Brain microvascular endothelial cell (primary cell): ENCODE measurements at regions not wholly inside any gene's neighbourhood (a gene's known extent, or its start where the extent isn't known, plus 50 kb on each side); places are given as distances from the start of the nearest gene placed in this dataset.
"Not testable (repeated sequence)": the region's sequence is repeated elsewhere in the genome, so short reads cannot be mapped to it uniquely, and the experiment has no call there.

ENCODE experiments used
- DNase-seq: peaks from one replicate; pipeline ENCODE4 v3.0.0-alpha.2; 2020
- H3K27ac ChIP-seq: fragments of 250-450 bp; sonication (Bioruptor Pico); 2 replicates; pipeline ENCODE4 v1.5.1; 2020; ENCODE audit warnings: mild to moderate bottlenecking, moderate library complexity
- H3K27me3 ChIP-seq: fragments of 250-450 bp; sonication (Bioruptor Pico); replicated peaks from 2 replicates; pipeline ENCODE4 v1.5.1; 2020; ENCODE audit warnings: mild to moderate bottlenecking
- H3K36me3 ChIP-seq: fragments of 250-450 bp; sonication (Bioruptor Pico); replicated peaks from 2 replicates; pipeline ENCODE4 v1.5.1; 2020; ENCODE audit warnings: mild to moderate bottlenecking
- H3K4me3 ChIP-seq: 2 replicates; pipeline ENCODE4 v1.5.1; 2011; ENCODE audit warnings: low read depth, mild to moderate bottlenecking, control low read depth, low read length, moderate library complexity
- in situ Hi-C: cut with HindIII; loops from 2 replicates; pipeline ENCODE4 v1.10.0; 2017; ENCODE audit warnings: low sequenced_read_pairs, low pct_ligation_motif_present
- TF ChIP-seq, protein P1 (sequence below): IDR thresholded peaks from 2 replicates; pipeline ENCODE4 v1.5.1; 2011; ENCODE audit warnings: low read depth, mild to moderate bottlenecking, moderate library complexity, low read length, control low read depth, inconsistent platforms; ENCODE audit errors: missing control alignments

DNA sequence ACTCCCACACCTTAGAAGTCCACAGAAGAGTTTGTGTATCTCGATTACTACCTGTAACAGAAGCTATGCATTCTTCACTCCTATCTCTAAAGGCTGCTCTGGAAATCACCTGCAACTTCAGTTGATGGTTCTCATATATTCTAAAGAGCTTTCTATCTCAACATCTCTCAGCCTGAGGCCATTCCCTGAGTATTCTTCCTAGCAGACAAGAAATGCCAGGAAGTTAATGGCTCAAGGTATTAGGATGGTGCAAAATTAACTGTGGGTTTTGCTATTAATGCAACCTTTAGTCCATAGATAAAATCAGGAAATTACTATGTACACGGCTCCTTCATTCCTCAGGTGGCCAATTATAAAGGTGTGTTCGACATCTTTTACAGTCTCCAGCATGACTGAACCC is 290.1 kb downstream of the ZNF716 start:
- in situ Hi-C loops, H3K27ac ChIP-seq, DNase-seq: not testable (repeated sequence)

GRCh38 chr7:57769131-57769530 is 319.2 kb downstream of the ZNF716 start:
- no peak for DNase-seq
- Histone ChIP-seq H3K27ac (no peak overlapping the region), H3K36me3 (no peaks in the 10 kb centered on the region), H3K27me3 (no peaks in the 10 kb centered on the region), H3K4me3 (no peak overlapping the region)
- in situ Hi-C loops: no loop called here
- TF ChIP-seq, protein P1, sequence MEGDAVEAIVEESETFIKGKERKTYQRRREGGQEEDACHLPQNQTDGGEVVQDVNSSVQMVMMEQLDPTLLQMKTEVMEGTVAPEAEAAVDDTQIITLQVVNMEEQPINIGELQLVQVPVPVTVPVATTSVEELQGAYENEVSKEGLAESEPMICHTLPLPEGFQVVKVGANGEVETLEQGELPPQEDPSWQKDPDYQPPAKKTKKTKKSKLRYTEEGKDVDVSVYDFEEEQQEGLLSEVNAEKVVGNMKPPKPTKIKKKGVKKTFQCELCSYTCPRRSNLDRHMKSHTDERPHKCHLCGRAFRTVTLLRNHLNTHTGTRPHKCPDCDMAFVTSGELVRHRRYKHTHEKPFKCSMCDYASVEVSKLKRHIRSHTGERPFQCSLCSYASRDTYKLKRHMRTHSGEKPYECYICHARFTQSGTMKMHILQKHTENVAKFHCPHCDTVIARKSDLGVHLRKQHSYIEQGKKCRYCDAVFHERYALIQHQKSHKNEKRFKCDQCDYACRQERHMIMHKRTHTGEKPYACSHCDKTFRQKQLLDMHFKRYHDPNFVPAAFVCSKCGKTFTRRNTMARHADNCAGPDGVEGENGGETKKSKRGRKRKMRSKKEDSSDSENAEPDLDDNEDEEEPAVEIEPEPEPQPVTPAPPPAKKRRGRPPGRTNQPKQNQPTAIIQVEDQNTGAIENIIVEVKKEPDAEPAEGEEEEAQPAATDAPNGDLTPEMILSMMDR: no peak

More for the DNA sequence above, 290.1 kb downstream of the ZNF716 start:
- H3K4me3 ChIP-seq, H3K36me3 ChIP-seq, H3K27me3 ChIP-seq: not testable (repeated sequence)

- TF ChIP-seq, protein P1: no peak
- in situ Hi-C loops: no loop called here
These were observed 320.0 kb downstream of the ZNF716 start for GRCh38 chr7:57769958-57770357.

GRCh38 chr7:57772126-57772924 is 322.3 kb downstream of the ZNF716 start:
- DNase-seq: no peak
- Histone ChIP-seq H3K27ac (no peak overlapping the region), H3K27me3 (no peaks in the 10 kb centered on the region), H3K4me3 (no peak overlapping the region), H3K36me3 (no peaks in the 10 kb centered on the region)
- TF ChIP-seq, protein P1: no peak
- in situ Hi-C loops: no loop called here

More at GRCh38 chr7:57769958-57770357, 320.0 kb downstream of the ZNF716 start:
- Histone ChIP-seq H3K27me3 (no peaks in the 10 kb centered on the region), H3K4me3 (no peak overlapping the region), H3K36me3 (no peaks in the 10 kb centered on the region), H3K27ac (no peak overlapping the region)
- no peak for DNase-seq

DNA sequence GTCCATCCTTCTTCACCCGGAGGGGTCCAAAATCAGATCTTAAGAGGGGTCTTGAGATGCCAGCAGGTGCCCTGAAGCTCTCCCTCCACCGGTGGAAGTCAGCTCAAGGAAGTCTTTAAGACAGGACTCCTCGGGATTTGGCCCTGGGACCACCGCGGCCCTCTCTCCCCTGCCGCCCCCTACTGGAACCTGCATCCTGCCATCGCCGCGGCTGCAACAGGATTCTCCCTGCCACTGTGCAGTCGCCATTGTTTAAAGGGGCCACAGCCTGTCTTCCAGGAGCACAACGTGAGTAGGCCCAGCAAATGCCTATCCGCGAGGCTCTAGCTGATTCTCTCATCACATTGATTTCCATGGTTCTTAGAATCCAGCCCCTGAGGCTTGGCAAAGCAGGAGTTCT is 324.3 kb downstream of the ZNF716 start:
- TF ChIP-seq, protein P1: no peak
- in situ Hi-C loops: no loop called here
- no peak overlapping the region for H3K27ac ChIP-seq
- H3K4me3 ChIP-seq: no peak overlapping the region
- H3K27me3 ChIP-seq: no peaks in the 10 kb centered on the region
- no peak for DNase-seq
- H3K36me3 ChIP-seq: no peaks in the 10 kb centered on the region

- in situ Hi-C loops: no loop called here
- TF ChIP-seq, protein P1: no peak
These were observed 325.6 kb downstream of the ZNF716 start for GRCh38 chr7:57775396-57776088.

DNA sequence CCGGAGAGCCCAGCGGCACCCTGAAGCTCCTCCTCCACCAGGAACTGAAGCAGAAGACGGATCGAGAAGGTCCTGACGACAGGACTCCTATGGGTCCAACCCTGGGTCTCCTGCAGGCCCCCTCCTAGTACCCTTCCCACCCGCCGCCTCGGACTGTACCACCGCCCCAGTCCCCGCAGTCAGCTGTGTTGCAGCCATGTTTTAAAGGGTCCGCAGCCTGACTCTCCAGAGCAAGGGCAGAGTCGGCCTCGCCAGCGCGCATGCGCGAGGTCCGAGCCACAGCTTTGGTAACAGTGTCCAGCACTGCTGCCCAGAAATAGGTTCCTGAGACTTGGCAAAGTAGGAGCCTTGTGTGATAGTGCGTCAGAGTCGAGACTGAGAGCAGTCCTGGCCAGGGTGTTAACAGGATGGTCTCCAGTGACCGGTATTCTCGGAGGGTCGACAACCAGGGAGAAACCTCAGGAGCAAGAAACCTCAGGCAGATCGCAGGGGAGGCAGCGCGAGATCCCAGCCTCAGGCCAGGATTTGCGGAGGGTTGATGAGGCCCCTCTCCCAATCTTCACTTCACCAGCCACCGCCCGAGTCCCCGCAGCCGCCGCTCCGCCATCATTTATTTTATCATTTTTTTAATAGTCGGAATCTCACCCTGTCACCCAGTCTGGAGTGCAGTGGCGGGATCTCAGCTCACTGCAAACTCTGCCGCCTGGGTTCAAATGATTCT is 326.3 kb downstream of the ZNF716 start:
- H3K4me3 ChIP-seq, DNase-seq, in situ Hi-C loops, H3K27me3 ChIP-seq, H3K36me3 ChIP-seq, H3K27ac ChIP-seq: not testable (repeated sequence)

More at GRCh38 chr7:57775396-57776088, 325.6 kb downstream of the ZNF716 start:
- no peak for DNase-seq
- Histone ChIP-seq H3K27ac (no peak overlapping the region), H3K27me3 (no peaks in the 10 kb centered on the region), H3K36me3 (no peaks in the 10 kb centered on the region), H3K4me3 (no peak overlapping the region)
